ENCODE measurements at regions not wholly inside any gene's neighbourhood (a gene's known extent, or its start where the extent isn't known, plus 50 kb on each side); places are given as distances from the start of the nearest gene placed in this dataset.
A peak's percentile ranks its signal among the peaks of the same experiment; 100 is the strongest.

- H3K27me3 ChIP-seq (ENCODE audit: insufficient read depth, insufficient read length) = no peaks in the 10 kb centered on the region
- H3K9ac ChIP-seq (ENCODE audit: insufficient read length, low read depth) = no peak overlapping the region
- TF ChIP-seq ZNF274 (IDR thresholded peaks at IDR 0.05; ENCODE audit: low read depth, low read length) (no peak), SUZ12 (IDR thresholded peaks at IDR 0.05; ENCODE audit: extremely low read depth, insufficient read depth, insufficient read length) (no peak), YY1 (IDR thresholded peaks at IDR 0.05; ENCODE audit: insufficient read depth, insufficient read length) (no peak)
- DNase-seq (ENCODE audit: low read depth, low spot score) = no peak
- H3K4me3 ChIP-seq (ENCODE audit: insufficient read length, low read depth) = no peak overlapping the region
- H3K4me1 ChIP-seq (ENCODE audit: insufficient read depth, insufficient read length) = no peaks in the 10 kb centered on the region
- H3K36me3 ChIP-seq (ENCODE audit: insufficient read depth, insufficient read length, low read length) = no peaks in the 10 kb centered on the region
- no peaks in the 10 kb centered on the region for H3K9me3 ChIP-seq (ENCODE audit: insufficient read depth, low read length)
These were observed 207.3 kb downstream of the KIF2B start for GRCh38 chr17:54029986-54030385.

DNA sequence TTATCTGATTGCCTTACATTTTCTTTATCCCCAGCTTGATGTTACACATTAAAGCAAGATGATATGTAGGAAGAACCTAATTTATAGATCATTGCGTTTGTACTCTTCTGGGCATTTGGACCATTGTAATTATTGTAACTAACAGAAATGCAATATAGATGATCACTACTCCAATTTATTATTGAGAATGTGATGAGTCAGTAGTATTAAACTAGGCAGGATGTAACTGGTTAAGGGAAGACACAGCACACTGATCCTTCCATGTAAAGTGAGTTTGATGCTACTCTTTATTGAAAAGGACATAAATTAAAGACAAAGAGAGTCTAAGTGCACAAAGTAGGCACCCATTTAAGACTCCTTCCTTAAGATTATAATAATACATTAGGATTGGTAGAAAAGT lies 223.8 kb downstream of the KIF2B start:
- Histone ChIP-seq H3K4me3 (ENCODE audit: insufficient read length, low read depth) (no peak overlapping the region), H3K36me3 (ENCODE audit: insufficient read depth, insufficient read length, low read length) (no peaks in the 10 kb centered on the region), H3K27me3 (ENCODE audit: insufficient read depth, insufficient read length) (no peaks in the 10 kb centered on the region), H3K9ac (ENCODE audit: insufficient read length, low read depth) (no peak overlapping the region), H3K9me3 (ENCODE audit: insufficient read depth, low read length) (peaks cover 19% of the 10 kb centered on the region), H3K4me1 (ENCODE audit: insufficient read depth, insufficient read length) (no peaks in the 10 kb centered on the region)
- DNase-seq (ENCODE audit: low read depth, low spot score) = no peak
- TF ChIP-seq SUZ12 (IDR thresholded peaks at IDR 0.05; ENCODE audit: extremely low read depth, insufficient read depth, insufficient read length) = no peak
- TF ChIP-seq ZNF274 (IDR thresholded peaks at IDR 0.05; ENCODE audit: low read depth, low read length) = no peak
- TF ChIP-seq YY1 (IDR thresholded peaks at IDR 0.05; ENCODE audit: insufficient read depth, insufficient read length) = no peak

DNA sequence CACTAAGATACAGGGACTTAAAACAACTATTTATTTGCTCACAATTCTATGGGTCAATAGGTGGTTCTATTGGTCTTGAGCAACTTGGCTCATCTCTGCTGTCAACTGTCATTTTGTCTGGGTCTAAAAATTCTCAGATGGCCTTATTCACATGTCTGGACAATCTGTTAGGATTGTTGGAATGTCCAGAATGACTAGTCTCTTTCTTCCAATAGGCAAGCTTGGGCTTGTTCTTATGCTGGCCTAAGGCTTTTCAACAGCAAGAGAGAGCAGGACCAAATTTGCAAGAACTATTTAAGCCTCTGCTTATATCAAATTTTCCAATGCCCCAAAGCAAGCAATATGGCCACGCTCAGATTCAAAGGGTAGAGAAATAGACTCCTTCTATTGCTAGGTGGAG lies 240.9 kb downstream of the KIF2B start:
- Histone ChIP-seq H3K4me3 (ENCODE audit: insufficient read length, low read depth) (no peak overlapping the region), H3K36me3 (ENCODE audit: insufficient read depth, insufficient read length, low read length) (no peaks in the 10 kb centered on the region), H3K9me3 (ENCODE audit: insufficient read depth, low read length) (no peaks in the 10 kb centered on the region), H3K9ac (ENCODE audit: insufficient read length, low read depth) (no peak overlapping the region), H3K4me1 (ENCODE audit: insufficient read depth, insufficient read length) (no peaks in the 10 kb centered on the region), H3K27me3 (ENCODE audit: insufficient read depth, insufficient read length) (no peaks in the 10 kb centered on the region)
- TF ChIP-seq ZNF274 (IDR thresholded peaks at IDR 0.05; ENCODE audit: low read depth, low read length) (no peak), SUZ12 (IDR thresholded peaks at IDR 0.05; ENCODE audit: extremely low read depth, insufficient read depth, insufficient read length) (no peak), YY1 (IDR thresholded peaks at IDR 0.05; ENCODE audit: insufficient read depth, insufficient read length) (no peak)
- DNase-seq (ENCODE audit: low read depth, low spot score) = no peak

DNA sequence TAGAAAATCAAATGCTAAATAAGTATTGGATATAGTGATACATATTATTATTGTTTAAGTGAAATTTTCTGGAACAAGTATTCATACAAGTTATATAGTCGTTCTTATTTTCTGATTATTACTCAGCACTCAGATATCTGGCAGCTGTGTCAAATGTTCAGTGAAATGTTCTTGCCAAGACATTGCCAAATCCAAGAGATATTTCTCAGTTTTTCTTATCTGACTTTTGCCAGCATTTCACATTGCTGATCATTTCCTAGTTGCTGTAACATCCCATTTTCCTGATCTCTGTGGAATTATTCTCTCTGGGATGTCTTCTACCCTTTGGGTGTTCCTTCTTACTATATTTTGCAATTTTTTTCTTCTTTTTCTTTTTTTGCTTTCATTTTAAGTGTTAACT lies 262.3 kb downstream of the KIF2B start:
- no peaks in the 10 kb centered on the region for H3K27me3 ChIP-seq (ENCODE audit: insufficient read depth, insufficient read length)
- no peaks in the 10 kb centered on the region for H3K4me1 ChIP-seq (ENCODE audit: insufficient read depth, insufficient read length)
- no peak overlapping the region for H3K4me3 ChIP-seq (ENCODE audit: insufficient read length, low read depth)
- no peak for DNase-seq (ENCODE audit: low read depth, low spot score)
- H3K9me3 ChIP-seq (ENCODE audit: insufficient read depth, low read length) = no peaks in the 10 kb centered on the region
- no peak overlapping the region for H3K9ac ChIP-seq (ENCODE audit: insufficient read length, low read depth)
- TF ChIP-seq ZNF274 (IDR thresholded peaks at IDR 0.05; ENCODE audit: low read depth, low read length) (no peak), SUZ12 (IDR thresholded peaks at IDR 0.05; ENCODE audit: extremely low read depth, insufficient read depth, insufficient read length) (no peak), YY1 (IDR thresholded peaks at IDR 0.05; ENCODE audit: insufficient read depth, insufficient read length) (no peak)
- no peaks in the 10 kb centered on the region for H3K36me3 ChIP-seq (ENCODE audit: insufficient read depth, insufficient read length, low read length)

DNA sequence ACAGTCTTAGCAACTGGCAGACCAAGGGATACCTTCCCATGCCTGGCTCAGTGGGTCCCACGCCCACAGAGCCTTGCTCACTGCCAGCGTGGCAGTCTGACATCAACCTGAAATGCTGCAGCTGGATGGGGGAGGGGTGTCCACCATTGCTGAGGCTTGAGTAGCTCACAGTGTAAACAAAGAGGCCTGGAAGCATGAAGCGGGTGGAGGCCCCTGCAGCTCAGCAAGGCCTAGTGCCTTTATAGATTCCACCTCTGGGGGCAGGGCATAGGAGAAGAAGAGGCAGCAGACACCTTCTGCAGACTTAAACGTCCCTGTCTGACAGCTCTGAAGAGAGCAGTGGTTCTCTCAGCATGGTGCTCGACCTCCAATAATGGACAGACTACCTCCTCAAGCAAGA lies 263.2 kb downstream of the KIF2B start:
- TF ChIP-seq YY1 (IDR thresholded peaks at IDR 0.05; ENCODE audit: insufficient read depth, insufficient read length) (no peak), SUZ12 (IDR thresholded peaks at IDR 0.05; ENCODE audit: extremely low read depth, insufficient read depth, insufficient read length) (no peak), ZNF274 (IDR thresholded peaks at IDR 0.05; ENCODE audit: low read depth, low read length) (no peak)
- no peaks in the 10 kb centered on the region for H3K36me3 ChIP-seq (ENCODE audit: insufficient read depth, insufficient read length, low read length)
- H3K9ac ChIP-seq (ENCODE audit: insufficient read length, low read depth) = no peak overlapping the region
- no peaks in the 10 kb centered on the region for H3K27me3 ChIP-seq (ENCODE audit: insufficient read depth, insufficient read length)
- no peak overlapping the region for H3K4me3 ChIP-seq (ENCODE audit: insufficient read length, low read depth)
- DNase-seq (ENCODE audit: low read depth, low spot score) = peak; percentile 52
- H3K9me3 ChIP-seq (ENCODE audit: insufficient read depth, low read length) = no peaks in the 10 kb centered on the region
- H3K4me1 ChIP-seq (ENCODE audit: insufficient read depth, insufficient read length) = no peaks in the 10 kb centered on the region

- no peaks in the 10 kb centered on the region for H3K9me3 ChIP-seq (ENCODE audit: insufficient read depth, low read length)
- no peak for TF ChIP-seq YY1 (IDR thresholded peaks at IDR 0.05; ENCODE audit: insufficient read depth, insufficient read length)
- DNase-seq (ENCODE audit: low read depth, low spot score) = no peak
- H3K36me3 ChIP-seq (ENCODE audit: insufficient read depth, insufficient read length, low read length) = no peaks in the 10 kb centered on the region
- H3K4me3 ChIP-seq (ENCODE audit: insufficient read length, low read depth) = no peak overlapping the region
- no peaks in the 10 kb centered on the region for H3K4me1 ChIP-seq (ENCODE audit: insufficient read depth, insufficient read length)
- H3K9ac ChIP-seq (ENCODE audit: insufficient read length, low read depth) = no peak overlapping the region
- no peaks in the 10 kb centered on the region for H3K27me3 ChIP-seq (ENCODE audit: insufficient read depth, insufficient read length)
These were observed 273.5 kb downstream of the KIF2B start for GRCh38 chr17:54096216-54096615.

GRCh38 chr17:54099221-54099620 lies 276.5 kb downstream of the KIF2B start:
- no peaks in the 10 kb centered on the region for H3K4me1 ChIP-seq (ENCODE audit: insufficient read depth, insufficient read length)
- H3K4me3 ChIP-seq (ENCODE audit: insufficient read length, low read depth) = no peak overlapping the region
- H3K36me3 ChIP-seq (ENCODE audit: insufficient read depth, insufficient read length, low read length) = no peaks in the 10 kb centered on the region
- DNase-seq (ENCODE audit: low read depth, low spot score) = no peak
- H3K9ac ChIP-seq (ENCODE audit: insufficient read length, low read depth) = no peak overlapping the region
- no peaks in the 10 kb centered on the region for H3K27me3 ChIP-seq (ENCODE audit: insufficient read depth, insufficient read length)
- H3K9me3 ChIP-seq (ENCODE audit: insufficient read depth, low read length) = peaks cover 5% of the 10 kb centered on the region; the same call in 1 of the 2 replicates
- no peak for TF ChIP-seq YY1 (IDR thresholded peaks at IDR 0.05; ENCODE audit: insufficient read depth, insufficient read length)

DNA sequence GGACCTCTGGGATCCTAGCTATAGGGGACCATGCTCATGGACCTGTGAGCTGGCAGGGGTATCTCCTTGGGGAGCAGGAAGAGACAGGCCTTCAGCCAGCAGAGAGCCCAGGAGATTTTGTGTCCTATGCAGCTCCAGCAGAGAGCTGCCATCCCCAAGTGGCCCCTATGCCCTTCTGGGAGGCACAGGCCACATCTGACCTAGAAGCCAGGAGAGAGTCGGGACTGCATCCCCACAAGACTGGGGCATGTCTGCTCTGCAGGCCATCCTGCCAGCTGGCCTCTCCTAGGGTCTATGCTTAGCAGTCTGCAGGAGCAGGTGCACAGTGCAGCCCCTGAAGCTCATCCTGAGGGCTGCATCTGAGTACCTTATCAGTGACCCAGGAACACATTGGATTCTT lies 279.5 kb downstream of the KIF2B start:
- Histone ChIP-seq H3K4me1 (ENCODE audit: insufficient read depth, insufficient read length) (no peaks in the 10 kb centered on the region), H3K9ac (ENCODE audit: insufficient read length, low read depth) (no peak overlapping the region), H3K4me3 (ENCODE audit: insufficient read length, low read depth) (no peak overlapping the region), H3K9me3 (ENCODE audit: insufficient read depth, low read length) (peaks cover 5% of the 10 kb centered on the region; the same call in 1 of the 2 replicates), H3K27me3 (ENCODE audit: insufficient read depth, insufficient read length) (no peaks in the 10 kb centered on the region), H3K36me3 (ENCODE audit: insufficient read depth, insufficient read length, low read length) (no peaks in the 10 kb centered on the region)
- no peak for DNase-seq (ENCODE audit: low read depth, low spot score)
- TF ChIP-seq SUZ12 (IDR thresholded peaks at IDR 0.05; ENCODE audit: extremely low read depth, insufficient read depth, insufficient read length) = no peak
- TF ChIP-seq ZNF274 (IDR thresholded peaks at IDR 0.05; ENCODE audit: low read depth, low read length) = no peak
- no peak for TF ChIP-seq YY1 (IDR thresholded peaks at IDR 0.05; ENCODE audit: insufficient read depth, insufficient read length)
